ENCODE measurements at regions not wholly inside any gene's neighbourhood (a gene's known extent, or its start where the extent isn't known, plus 50 kb on each side); places are given as distances from the start of the nearest gene placed in this dataset.
"Not testable (repeated sequence)": the region's sequence is repeated elsewhere in the genome, so short reads cannot be mapped to it uniquely, and the experiment has no call there.

DNA sequence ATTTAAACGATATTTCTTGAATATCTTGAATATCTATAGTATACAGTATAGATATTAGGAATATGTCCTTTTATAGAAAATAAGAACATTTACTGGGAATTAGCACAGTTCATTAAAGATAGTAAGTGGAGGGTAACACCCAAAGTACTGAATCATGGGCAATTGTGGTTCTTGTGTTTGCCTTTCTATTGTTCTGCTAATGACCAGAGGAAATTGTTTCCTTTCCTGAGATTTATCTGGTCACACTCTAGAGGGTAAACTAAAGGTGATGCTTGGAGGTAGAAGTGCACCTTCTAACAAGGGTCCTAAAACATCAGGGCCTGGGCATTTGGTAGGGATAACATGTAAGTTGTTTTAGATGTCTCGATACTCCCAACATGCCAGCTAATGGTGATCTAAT is 241.3 kb upstream of the SFRP2 start:
- no peak for DNase-seq

DNA sequence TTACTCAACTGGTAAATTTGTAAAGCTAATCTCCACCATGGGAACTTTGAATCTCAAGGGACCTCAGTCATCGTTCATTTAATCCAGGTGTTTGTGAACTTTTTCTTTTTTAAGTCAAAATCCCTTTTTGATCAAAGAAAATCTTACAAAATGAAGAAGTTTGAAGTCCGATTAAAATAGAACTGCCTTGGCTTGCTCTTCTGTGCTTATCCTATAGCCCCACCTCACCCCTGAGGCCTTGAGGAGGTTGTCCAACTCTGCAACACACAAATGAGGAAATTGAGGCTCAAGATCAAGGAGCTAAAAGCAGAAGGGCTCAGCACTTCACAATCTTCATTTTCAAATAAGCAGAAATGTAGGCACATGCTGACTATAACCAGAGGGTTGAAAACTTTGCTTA is 240.3 kb upstream of the SFRP2 start:
- DNase-seq = no peak

DNA sequence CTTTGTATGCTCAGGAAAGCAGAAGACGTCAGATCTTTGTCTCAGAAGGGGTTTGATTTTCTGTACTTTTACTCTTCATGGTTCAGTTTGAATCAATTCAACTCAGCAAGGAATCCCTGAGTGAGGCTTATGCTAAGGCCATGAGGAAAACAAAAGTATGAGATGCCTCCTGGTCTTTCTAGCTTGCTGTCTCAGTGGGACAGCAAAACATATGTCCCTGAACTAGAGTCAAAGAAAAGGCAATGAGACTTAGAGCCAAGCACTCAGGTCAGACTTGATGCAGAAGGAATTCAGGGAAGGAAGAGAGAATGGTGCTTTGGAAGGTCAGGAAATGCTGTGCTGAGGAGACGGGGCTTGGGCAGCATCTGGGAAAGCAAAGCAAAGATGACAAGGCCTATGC is 236.2 kb upstream of the SFRP2 start:
- DNase-seq = no peak

DNA sequence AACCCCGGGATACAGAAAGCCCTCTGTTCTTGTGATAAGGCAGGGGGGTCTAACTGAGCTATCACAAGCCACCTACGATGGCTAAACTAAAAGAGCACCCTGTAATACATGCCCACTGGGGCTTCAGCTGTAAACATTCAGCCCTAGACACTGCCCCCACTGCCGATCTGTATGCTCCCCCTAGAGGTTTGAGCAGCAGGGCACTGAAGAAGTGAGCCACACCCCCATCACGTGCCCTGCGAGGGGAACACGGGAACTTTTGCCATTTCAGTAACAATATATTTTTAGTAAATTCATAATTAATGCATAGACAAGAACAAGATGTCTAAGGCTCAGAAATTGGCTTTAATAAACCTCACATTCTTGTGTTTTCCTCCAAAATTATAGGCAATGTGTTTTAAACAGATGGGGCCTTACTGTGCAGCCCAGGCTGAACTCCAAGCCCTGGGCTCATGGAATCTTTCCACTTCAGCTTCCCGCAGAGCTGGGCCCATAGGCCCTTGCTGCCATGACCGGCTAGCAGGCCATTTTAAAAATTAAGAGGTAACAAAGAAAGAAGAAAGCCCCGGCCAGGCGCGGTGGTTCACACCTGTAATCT is 235.3 kb upstream of the SFRP2 start:
- DNase-seq = no peak

DNA sequence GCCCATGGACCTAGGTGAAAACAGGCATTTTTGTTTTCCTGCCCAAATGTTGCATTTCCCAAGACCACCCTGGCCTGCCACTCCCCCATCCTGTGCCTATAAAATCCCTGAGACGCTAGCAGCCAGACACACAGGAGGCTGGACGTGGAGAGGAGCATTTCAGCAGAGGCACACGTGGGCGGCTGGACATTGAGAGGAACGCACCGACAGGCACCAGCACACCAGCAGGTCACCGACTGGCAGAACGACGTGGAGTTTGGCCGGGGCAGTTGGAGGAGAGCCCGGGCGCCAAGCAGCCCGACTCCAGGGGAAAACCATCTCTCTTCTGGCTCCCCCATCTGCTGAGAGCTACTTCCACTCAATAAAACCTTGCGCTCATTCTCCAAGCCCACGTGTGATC is 234.8 kb upstream of the SFRP2 start:
- not testable (repeated sequence) for DNase-seq

DNA sequence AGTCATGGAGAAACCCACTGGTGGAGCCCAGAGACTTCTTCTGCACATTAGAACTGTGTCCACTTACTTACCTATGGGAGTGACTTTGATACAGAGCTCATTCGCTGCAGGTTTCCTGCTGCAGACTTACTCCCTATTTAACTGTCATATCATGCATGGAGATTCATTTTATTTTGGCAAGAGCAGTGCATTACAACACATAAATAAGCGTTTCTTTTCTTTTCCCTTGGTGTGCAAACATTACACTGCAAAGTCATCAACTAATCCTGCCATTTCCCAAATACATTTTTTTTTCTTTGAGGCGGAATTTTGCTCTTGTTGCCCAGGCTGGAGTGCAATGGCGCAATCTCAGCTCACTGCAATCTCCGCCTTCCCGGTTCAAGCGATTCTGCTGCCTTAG is 230.9 kb upstream of the SFRP2 start:
- DNase-seq = no peak

DNA sequence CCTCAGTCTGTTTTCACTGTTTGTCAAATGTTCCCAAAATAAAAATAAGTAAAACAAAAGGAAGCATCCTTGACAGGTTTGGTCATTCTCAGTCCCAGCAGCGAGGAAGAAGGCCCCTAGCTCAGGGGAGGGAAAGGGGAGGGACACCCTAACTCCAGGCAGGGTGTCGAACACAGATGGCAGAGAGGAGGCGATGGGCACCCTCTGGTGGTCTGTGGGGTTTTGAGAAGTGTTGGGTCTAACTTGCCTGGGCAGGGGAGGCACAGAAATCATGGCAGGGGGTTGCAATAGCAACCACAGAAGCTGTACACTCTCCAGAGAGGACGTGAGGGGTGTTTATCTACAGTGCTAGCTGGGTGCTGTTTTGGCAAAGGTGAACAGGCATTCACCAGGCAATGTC is 229.8 kb upstream of the SFRP2 start:
- DNase-seq = no peak

DNA sequence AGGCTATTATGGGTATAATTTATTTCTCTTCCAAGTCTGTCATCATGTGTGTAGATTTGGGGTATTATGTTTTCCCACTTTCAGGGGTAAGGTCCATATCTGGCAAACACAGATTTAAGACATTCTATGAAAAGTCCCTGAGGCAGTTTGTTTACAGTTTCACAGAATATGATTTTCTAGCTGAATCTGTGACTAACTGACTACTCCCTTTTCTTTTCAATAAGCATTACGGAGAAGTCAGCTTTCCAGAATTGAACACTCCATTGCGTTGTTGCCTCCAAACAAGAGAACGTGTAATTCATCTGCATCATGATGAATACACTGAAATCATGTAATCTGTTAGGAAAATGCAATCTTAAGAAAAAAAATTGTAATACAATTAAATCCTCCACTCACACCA is 226.7 kb upstream of the SFRP2 start:
- DNase-seq = no peak

DNA sequence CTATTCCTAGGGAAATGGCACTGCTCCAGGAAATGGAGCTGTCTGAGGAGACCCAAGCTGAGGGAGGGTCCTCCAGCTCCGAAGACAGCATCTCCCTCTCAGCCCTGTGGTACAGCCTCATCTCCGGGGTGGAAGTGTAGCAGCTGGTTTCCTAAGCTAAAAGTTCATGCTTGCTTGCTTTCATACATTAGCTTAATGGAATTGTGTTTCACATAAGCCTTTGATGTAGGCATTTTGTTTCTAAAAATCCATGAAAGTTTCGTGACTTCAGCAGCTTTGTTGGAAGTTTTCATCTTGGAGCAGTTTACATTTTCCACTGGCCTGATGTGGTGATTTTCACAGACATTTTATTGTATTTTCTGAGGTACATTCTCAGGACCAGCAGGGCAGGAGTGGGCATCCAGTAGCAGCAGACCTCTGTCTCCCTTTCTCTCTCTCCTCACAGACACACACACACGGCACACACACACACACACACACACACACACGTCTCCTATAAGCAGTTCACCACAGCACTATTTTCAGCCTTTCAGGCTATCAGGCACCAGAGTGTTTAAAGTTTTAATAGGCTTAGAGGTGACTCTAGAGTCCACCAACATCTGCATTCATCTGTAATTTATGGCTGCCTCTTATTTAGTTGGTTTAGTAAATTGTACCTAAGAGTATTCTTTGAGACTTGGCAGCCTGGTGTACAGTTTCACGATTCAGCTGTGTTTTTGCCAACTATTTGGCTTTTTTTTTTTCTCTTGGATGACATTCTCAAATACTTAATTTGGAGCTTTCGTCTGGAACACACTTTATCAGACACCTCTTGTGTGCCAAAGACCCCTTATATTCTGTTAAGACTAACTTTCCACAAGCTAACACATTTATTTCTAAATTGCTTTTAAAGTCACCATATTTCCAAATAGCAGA is 225.8 kb upstream of the SFRP2 start:
- no peak for DNase-seq

DNA sequence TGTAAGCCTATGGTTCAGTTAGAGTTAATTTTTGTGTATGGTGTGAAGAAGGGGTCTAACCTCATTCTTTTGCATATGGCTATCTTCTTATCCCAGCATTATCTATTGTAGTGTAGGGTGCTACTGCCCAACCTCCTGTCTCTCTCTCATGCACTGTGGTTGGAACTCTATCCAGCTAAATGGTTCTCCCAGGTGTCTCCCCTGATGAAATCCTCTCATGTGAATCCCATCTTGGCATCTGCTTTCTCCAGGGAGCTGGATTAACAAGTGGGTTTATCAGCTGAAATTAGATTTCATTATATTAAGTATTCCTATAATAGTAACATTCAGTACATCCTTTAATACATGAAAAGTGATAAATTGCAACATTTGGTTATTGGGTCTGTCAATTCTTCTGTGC is 224.7 kb upstream of the SFRP2 start:
- no peak for DNase-seq

DNA sequence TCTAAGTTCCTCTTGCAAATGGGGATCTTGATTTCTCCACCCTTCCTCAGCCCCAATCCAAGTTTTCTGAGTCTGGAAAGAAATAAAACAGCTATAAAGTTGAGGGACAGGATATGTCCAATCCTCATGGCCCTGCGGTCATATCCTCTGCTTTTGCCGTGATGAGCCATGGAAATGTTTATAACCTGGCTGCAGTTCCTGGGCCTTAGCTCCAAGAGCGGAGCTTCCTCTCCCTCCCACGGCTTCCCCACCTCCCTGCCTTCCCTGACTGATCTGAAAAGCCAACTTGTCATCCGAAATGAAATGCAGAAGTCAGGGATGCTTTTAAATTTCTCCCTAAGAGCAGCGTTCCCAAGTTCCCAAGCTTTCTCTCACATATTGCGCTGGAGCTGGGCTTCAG is 221.5 kb upstream of the SFRP2 start:
- DNase-seq = no peak

DNA sequence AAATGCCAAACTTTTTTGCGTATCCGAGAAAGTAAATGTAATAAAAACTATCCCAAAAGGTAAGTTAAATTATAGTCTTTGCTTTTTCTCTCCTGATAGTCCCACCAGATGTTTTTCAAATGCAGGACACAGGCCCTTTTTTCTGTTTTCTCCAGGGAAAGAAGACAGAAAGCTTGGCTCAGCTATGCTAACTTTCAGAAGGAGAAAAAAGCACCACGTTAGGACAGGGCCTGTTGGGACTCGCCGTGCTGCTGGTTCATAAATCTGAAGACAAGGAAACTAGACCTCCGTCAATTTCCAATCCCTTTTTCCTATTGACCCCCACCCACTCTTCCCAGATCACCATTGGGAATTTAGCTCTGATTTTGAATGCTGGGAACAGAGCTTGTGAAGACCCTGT is 220.9 kb upstream of the SFRP2 start:
- DNase-seq = no peak

DNA sequence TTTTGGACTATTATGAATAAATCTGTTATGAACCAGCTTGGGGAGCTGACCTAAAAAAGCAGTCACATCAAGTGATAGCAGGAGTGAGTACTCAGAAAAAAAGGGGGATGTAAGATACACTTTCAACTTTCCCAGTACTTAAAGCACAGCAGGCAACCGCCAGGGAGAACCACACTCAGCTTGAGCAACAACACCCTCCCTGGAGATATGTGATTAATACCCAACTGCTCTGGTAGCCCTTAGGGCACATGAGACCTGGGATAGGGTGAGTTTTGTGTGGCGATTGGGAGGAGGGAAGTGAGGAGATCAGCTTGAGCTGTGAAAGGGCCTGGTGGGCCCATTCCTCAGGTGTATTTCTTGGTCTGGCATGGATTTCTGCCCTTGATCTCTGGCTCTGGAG is 220.3 kb upstream of the SFRP2 start:
- no peak for DNase-seq

DNA sequence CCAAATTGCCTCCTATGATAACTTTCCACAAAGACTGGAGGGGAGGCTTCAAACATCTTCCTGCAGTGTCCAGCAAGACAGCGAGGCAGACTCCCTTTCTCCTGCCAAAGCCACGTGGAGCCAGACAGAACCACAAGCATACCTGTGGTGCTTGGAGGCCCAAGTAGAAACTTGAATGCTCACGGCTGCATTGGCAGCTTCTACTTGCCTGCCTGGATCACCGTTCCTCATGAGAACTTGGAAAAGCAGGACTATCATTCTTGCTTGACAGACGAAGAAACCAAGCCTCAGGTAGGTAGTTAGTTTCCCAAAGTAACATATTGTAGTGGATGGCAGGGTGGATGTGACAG is 216.3 kb upstream of the SFRP2 start:
- DNase-seq = no peak

DNA sequence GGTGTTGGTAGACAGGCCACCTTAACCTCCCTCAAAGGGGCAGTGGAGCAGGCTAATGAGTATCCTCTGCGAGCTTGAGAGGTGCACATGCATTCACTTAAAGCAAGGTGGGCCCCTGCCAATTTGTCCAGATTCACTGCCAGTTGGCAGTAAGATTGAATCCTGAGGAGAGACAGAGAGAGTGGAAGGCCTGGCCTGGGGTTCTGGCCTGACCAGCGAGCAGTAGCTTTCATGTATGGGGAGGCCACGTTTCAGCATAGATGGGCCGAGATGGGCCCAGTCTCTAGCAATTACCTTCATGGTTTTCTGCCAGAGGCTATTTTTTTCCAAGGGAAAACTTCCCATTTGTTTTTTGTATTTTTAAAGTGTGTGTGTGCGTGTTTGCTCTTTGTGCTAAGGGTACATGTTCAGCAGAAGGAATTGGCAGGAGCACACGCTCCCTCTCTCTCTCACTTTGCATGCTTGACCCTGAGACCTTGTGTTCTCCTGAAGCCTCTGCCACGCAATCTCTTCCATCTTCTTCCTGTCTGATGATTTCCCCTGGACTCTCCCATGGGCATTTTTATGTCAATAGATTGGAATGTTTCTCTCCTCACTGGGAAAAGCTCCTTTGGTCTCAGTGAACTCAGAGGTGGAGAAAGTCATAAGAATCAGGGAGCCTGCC is 215.8 kb upstream of the SFRP2 start:
- no peak for DNase-seq

DNA sequence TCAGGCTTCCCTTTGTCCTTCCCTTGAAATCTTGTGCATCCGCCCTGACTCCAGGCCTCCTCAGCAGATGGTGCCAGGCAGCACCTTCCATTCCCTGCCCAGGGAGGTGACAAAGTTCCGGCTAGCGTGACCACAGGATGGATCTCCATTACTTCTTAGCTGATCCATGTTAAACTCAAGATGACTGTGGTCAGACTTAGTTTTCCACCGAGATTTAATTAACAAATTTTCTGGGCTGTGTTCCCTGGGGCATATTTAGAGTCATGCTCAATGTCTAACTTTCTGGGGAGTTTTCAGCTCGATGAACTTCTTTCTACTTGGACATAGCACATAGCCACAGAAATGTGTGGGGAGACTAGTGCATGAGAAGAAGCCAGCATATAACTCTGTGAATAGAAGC is 215.1 kb upstream of the SFRP2 start:
- DNase-seq = no peak

DNA sequence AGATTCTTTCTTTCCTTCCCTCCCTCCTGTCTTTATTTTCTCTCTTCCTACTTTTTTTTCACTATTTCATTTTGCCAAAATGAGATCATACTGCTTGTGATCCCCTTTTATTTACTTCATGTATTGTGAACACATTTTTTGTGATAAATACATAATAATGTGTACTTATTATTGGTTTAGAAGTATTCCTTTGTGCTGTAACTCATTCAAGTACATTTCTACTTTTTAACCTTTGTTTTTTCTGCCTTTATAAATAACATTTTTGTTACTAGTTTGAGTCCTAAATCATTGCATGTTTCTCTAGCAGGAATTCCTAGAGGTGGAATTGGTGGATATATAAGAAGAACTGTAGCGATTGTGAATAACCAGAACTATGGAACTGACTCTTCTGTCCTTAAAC is 214.5 kb upstream of the SFRP2 start:
- DNase-seq = no peak

DNA sequence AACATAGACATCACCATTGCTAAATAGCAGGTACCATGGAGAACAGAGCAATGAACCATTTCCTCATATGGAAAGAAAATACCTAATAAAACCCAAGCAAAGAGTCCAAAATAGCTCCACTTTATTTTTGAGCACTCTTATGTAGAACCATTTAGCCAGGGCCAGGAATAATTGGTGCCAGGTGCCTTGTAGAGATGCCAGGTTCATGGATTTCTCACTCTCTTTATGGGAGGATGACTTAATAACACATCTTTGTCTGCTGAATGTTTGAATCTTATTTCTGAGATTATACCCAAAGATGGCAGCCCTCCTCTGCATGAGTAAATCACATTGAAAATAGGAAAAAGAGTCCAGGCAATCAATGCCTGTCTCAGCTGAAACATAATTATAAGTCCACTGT is 212.3 kb upstream of the SFRP2 start:
- DNase-seq = no peak

DNA sequence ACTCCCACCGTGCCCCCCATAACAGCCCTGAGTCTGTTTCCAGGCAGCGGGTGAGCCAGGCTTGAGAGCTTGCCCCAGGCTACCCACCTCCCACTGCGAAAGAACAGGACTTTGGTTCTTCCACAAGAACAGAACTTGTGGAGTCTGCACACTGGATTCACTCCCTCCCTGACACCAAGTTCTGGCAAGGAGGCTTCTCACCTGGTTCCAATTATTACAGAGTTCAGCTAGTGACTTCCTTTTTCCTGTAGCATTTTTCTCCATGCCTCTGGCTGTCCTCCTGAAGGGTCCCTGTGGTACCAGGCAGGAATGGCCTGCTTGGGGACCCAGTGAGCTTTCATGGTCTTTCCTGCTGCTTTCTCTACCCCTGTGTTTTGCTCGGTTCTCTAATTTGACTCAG is 208.6 kb upstream of the SFRP2 start:
- no peak for DNase-seq

DNA sequence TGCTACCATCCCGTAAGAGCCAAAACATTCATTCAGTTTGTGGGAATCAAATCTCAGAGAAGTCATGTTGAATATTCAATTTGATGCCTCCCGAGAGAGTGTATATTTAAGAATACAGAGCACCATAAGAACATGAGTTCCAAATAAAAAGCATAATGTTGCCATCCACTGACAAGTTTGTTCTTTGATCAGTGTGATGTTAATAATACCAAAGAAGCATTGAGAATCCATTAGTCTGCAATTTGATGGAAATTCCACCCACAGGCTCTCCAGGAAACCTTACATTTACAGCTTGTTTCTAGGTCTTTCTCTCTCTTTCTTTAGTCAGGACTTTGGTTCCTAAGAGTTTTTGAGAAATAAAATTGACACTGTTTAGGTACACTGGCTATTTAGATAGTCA is 200.6 kb upstream of the SFRP2 start:
- DNase-seq = no peak

DNA sequence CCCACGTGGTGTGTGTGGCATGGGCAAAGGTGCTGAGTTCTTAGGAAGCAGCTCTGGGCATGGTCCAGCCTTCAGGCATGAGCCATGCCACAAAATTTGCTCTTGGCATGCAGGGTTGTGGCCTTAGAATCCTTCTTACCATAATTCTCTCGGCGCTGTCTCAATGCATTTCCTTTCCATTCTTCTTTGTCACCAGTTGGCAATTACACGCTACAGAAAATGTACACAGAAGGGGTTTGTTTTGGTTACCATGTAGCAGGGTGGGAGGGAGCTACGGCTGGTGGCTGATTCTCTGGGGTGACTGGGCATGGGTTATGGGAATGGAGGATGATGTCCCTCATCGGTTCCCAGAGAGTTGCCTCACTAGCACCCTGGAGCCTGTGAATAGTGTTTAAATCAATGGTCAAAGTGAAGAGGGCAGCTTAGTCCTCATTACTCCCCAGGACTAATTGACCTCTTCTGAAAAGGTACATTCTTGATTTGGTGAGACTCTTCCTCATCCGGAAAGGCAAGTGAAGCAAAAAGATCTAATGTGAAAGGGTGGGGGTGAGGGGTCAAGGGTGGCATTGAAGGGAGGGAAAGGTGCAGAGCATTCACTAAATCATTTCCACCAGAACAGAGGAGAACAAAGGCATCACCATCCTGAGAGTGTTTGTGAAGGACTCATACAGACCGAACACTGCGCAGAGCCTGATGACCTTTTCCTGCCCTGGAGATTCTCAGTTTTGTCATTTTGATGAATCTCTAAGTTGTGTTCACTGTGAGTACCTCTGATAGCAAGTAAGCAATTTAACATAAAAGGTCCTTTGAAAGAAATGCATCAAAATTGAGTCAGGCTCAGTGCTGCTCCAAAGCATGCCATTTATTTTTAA is 199.8 kb upstream of the SFRP2 start:
- DNase-seq = no peak

DNA sequence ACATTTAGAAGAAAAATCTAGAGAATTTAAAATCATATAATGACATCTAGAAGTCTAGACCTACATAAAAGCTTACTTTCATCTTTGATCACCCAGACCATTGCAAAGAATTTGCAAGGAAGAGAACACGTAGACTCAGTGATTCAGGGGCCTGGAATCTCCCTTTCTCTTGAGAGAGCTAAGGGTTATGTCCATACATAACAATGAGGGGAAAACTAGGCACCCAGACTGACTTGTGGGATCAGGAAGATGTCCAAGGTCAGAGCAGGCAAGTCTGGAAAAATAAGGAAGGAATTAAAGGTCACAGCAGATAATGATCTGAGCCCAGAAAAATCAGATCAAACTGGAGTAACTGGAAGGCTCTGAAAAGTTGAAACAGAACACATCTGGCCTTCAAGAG is 198.4 kb upstream of the SFRP2 start:
- no peak for DNase-seq

DNA sequence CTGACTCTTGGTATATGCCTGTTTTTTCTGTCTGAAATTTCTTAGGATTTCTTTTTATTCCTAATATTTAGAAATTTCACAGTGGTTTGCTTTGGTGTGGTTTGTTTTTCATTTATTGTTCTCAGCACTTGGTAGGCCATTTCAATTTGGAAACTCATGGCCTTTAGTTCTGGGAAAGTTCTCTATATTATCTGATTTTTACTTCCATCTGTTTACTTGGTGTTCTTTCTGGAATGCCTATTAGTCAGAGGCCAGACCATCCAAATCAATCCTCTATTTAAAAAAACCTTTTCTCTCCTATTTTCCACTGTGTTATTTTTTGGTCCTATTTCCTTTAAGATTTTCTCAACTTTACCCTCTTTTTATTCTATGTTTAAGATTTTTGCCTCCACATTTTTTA is 188.1 kb upstream of the SFRP2 start:
- no peak for DNase-seq

All from NCI-H146 (cell line).